Hepatocyte (in vitro differentiated cells): ENCODE measurements at regions not wholly inside any gene's neighbourhood (a gene's known extent, or its start where the extent isn't known, plus 50 kb on each side); places are given as distances from the start of the nearest gene placed in this dataset.

Experiments used
- DNase-seq: peaks from one replicate; pipeline ENCODE4 v3.0.0-alpha.2; 2016; ENCODE audit warnings: low spot score
- H2AFZ ChIP-seq: fragments of 200-600 bp; sonication (generic); 2 replicates; pipeline ENCODE4 v1.6.0; 2016; ENCODE audit warnings: antibody characterized with exemption, mild to moderate bottlenecking
- H3K27ac ChIP-seq: fragments of 200-600 bp; sonication (generic); 2 replicates; pipeline ENCODE4 v1.5.1; 2016; ENCODE audit warnings: mild to moderate bottlenecking
- H3K27me3 ChIP-seq: fragments of 200-600 bp; sonication (generic); 2 replicates; pipeline ENCODE4 v1.6.1; 2016
- H3K36me3 ChIP-seq: fragments of 200-600 bp; sonication (generic); replicated peaks from 2 replicates; pipeline ENCODE4 v1.5.1; 2016; ENCODE audit warnings: low read depth; ENCODE audit not compliant: insufficient read depth
- H3K4me1 ChIP-seq: fragments of 200-600 bp; sonication (generic); 2 replicates; pipeline ENCODE4 v1.5.1; 2016; ENCODE audit warnings: mild to moderate bottlenecking, moderate library complexity; ENCODE audit not compliant: insufficient read depth
- H3K4me2 ChIP-seq: fragments of 200-600 bp; sonication (generic); 2 replicates; pipeline ENCODE4 v1.6.0; 2016
- H3K4me3 ChIP-seq: fragments of 200-600 bp; sonication (generic); 2 replicates; pipeline ENCODE4 v1.5.1; 2016; ENCODE audit warnings: mild to moderate bottlenecking
- H3K79me2 ChIP-seq: fragments of 200-600 bp; sonication (generic); 2 replicates; pipeline ENCODE4 v1.6.0; 2017; ENCODE audit warnings: mild to moderate bottlenecking
- H3K9me2 ChIP-seq: fragments of 200-600 bp; sonication (generic); replicated peaks from 2 replicates; pipeline ENCODE4 v1.6.0; 2017; ENCODE audit warnings: mild to moderate bottlenecking; ENCODE audit not compliant: insufficient read depth
- H3K9me3 ChIP-seq: fragments of 200-600 bp; sonication (generic); 2 replicates; pipeline ENCODE4 v1.5.1; 2016; ENCODE audit warnings: low read depth, mild to moderate bottlenecking
- H4K20me1 ChIP-seq: fragments of 200-600 bp; sonication (generic); 2 replicates; pipeline ENCODE4 v1.6.0; 2016; ENCODE audit warnings: mild to moderate bottlenecking; ENCODE audit not compliant: insufficient read depth, poor library complexity, severe bottlenecking
- CTCF ChIP-seq: fragments of 200-600 bp; sonication (generic); IDR thresholded peaks from 2 replicates; pipeline ENCODE4 v1.5.1; 2016; ENCODE audit warnings: antibody characterized with exemption, mild to moderate bottlenecking; ENCODE audit not compliant: poor library complexity
- EZH2 ChIP-seq: fragments of 200-600 bp; sonication (generic); IDR thresholded peaks from 2 replicates; pipeline ENCODE4 v1.6.1; 2016; ENCODE audit warnings: antibody characterized with exemption, mild to moderate bottlenecking, borderline replicate concordance
- EZH2phosphoT487 ChIP-seq: fragments of 200-600 bp; sonication (generic); IDR thresholded peaks from one replicate; pipeline ENCODE4 v1.6.1; 2018; ENCODE audit warnings: antibody characterized with exemption, mild to moderate bottlenecking, low read depth, moderate library complexity; ENCODE audit not compliant: unreplicated experiment, severe bottlenecking
- WGBS: methylation state at CpG from one replicate; pipeline ENCODE4 v1.1.6; 2016; ENCODE audit warnings: low lambda C conversion rate; ENCODE audit errors: missing lambda C conversion rate; 5-methylcytosine and 5-hydroxymethylcytosine counted together

GRCh38 chr18:41594582-41594981 lies 360.5 kb upstream of the PIK3C3 start:
- Histone ChIP-seq H3K4me3 (no peak overlapping the region), H3K27ac (peak overlapping the region; percentile 33), H2AFZ (no peak overlapping the region), H3K79me2 (no peaks in the 10 kb centered on the region), H3K4me2 (no peak overlapping the region), H3K9me2 (no peaks in the 10 kb centered on the region), H3K36me3 (no peaks in the 10 kb centered on the region), H3K4me1 (peaks cover 4% of the 10 kb centered on the region), H4K20me1 (no peaks in the 10 kb centered on the region), H3K9me3 (no peaks in the 10 kb centered on the region), H3K27me3 (no peaks in the 10 kb centered on the region)
- no peak for DNase-seq
- TF ChIP-seq EZH2 (no peak), CTCF (no peak), EZH2phosphoT487 (no peak)
- WGBS = 50% methylated on average over 3 of the region's 3 CpGs

GRCh38 chr18:41593171-41593675 lies 361.8 kb upstream of the PIK3C3 start:
- peak overlapping the region; percentile 9 for H3K27ac ChIP-seq
- no peaks in the 10 kb centered on the region for H3K9me3 ChIP-seq
- no peaks in the 10 kb centered on the region for H3K27me3 ChIP-seq
- no peak for DNase-seq
- no peaks in the 10 kb centered on the region for H4K20me1 ChIP-seq
- no peak overlapping the region for H3K4me2 ChIP-seq
- no peaks in the 10 kb centered on the region for H3K79me2 ChIP-seq
- no peaks in the 10 kb centered on the region for H3K4me1 ChIP-seq
- H2AFZ ChIP-seq = no peak overlapping the region
- no peaks in the 10 kb centered on the region for H3K36me3 ChIP-seq
- no peak overlapping the region for H3K4me3 ChIP-seq
- TF ChIP-seq CTCF (no peak), EZH2phosphoT487 (no peak), EZH2 (no peak)
- H3K9me2 ChIP-seq = no peaks in the 10 kb centered on the region

GRCh38 chr18:41587976-41588375 lies 367.1 kb upstream of the PIK3C3 start:
- TF ChIP-seq EZH2phosphoT487 (no peak), EZH2 (no peak), CTCF (no peak)
- no peak overlapping the region for H3K4me2 ChIP-seq
- no peaks in the 10 kb centered on the region for H4K20me1 ChIP-seq
- H3K9me2 ChIP-seq = no peaks in the 10 kb centered on the region
- H3K4me1 ChIP-seq = no peaks in the 10 kb centered on the region
- H3K36me3 ChIP-seq = no peaks in the 10 kb centered on the region
- no peak overlapping the region for H3K4me3 ChIP-seq
- H3K27me3 ChIP-seq = no peaks in the 10 kb centered on the region
- no peak for DNase-seq
- H3K9me3 ChIP-seq = no peaks in the 10 kb centered on the region
- no peak overlapping the region for H3K27ac ChIP-seq
- 67% methylated on average over 1 of the region's 1 CpG for WGBS
- no peak overlapping the region for H2AFZ ChIP-seq
- no peaks in the 10 kb centered on the region for H3K79me2 ChIP-seq

- TF ChIP-seq EZH2phosphoT487 = no peak
- no peak for TF ChIP-seq EZH2
- TF ChIP-seq CTCF = no peak
- Histone ChIP-seq H3K9me2 (no peaks in the 10 kb centered on the region), H3K4me3 (no peak overlapping the region), H3K4me1 (no peaks in the 10 kb centered on the region), H3K27me3 (no peaks in the 10 kb centered on the region), H3K9me3 (no peaks in the 10 kb centered on the region), H3K36me3 (no peaks in the 10 kb centered on the region), H3K4me2 (no peak overlapping the region), H3K27ac (no peak overlapping the region), H2AFZ (no peak overlapping the region), H4K20me1 (no peaks in the 10 kb centered on the region), H3K79me2 (no peaks in the 10 kb centered on the region)
- no peak for DNase-seq
- 61% methylated on average over 2 of the region's 2 CpGs for WGBS
These were observed 369.5 kb upstream of the PIK3C3 start for GRCh38 chr18:41585512-41585911.
